GM12892 (cell line): ENCODE measurements at regions not wholly inside any gene's neighbourhood (a gene's known extent, or its start where the extent isn't known, plus 50 kb on each side); places are given as distances from the start of the nearest gene placed in this dataset.

Experiments
- POLR2A ChIP-seq: IDR thresholded peaks from 2 replicates; pipeline ENCODE4 v1.6.1; 2011; ENCODE audit warnings: low read depth, low read length, control low read depth
- POLR2AphosphoS5 ChIP-seq: IDR thresholded peaks from 2 replicates; pipeline ENCODE4 v1.6.1; 2011; ENCODE audit warnings: low read depth, low read length, control low read depth
- TAF1 ChIP-seq: IDR thresholded peaks from 2 replicates; pipeline ENCODE4 v1.6.1; 2011; ENCODE audit warnings: low read depth, mild to moderate bottlenecking, control low read depth, low read length, borderline replicate concordance

GRCh38 chr4:136311774-136312173, 1220.5 kb downstream of the PCDH18 start:
- TF ChIP-seq POLR2AphosphoS5 (no peak), TAF1 (no peak), POLR2A (no peak)
